DMS153 treated with DMSO at 0.1 percent for 48 hours (cell line): ENCODE measurements at regions not wholly inside any gene's neighbourhood (a gene's known extent, or its start where the extent isn't known, plus 50 kb on each side); places are given as distances from the start of the nearest gene placed in this dataset.
A peak's percentile ranks its signal among the peaks of the same experiment; 100 is the strongest.

Experiments
- DNase-seq: peaks from one replicate; lab custom pipeline; 2025; ENCODE audit not compliant: unreplicated experiment; lab: John Stamatoyannopoulos, UW

GRCh38 chr10:131806646-131807317 lies 94.0 kb upstream of the PPP2R2D start:
- no peak for DNase-seq

GRCh38 chr10:131808370-131808930 lies 92.4 kb upstream of the PPP2R2D start:
- no peak for DNase-seq

- no peak for DNase-seq
Measured at GRCh38 chr10:131810036-131810804, 90.6 kb upstream of the PPP2R2D start.

GRCh38 chr10:131810805-131811629 lies 89.8 kb upstream of the PPP2R2D start:
- DNase-seq: no peak

GRCh38 chr10:131811630-131812403 lies 89.0 kb upstream of the PPP2R2D start:
- no peak for DNase-seq

- no peak for DNase-seq
Measured at GRCh38 chr10:131812736-131813604, 87.8 kb upstream of the PPP2R2D start.

- no peak for DNase-seq
Measured at GRCh38 chr10:131814567-131815265, 86.1 kb upstream of the PPP2R2D start.

GRCh38 chr10:131815266-131816156 lies 85.3 kb upstream of the PPP2R2D start:
- DNase-seq: no peak

GRCh38 chr10:131816157-131816775 lies 84.5 kb upstream of the PPP2R2D start:
- DNase-seq: no peak

GRCh38 chr10:131816941-131817700 lies 83.7 kb upstream of the PPP2R2D start:
- peak; percentile 53 for DNase-seq

GRCh38 chr10:131817866-131818509 lies 82.8 kb upstream of the PPP2R2D start:
- no peak for DNase-seq

GRCh38 chr10:131818510-131819234 lies 82.1 kb upstream of the PPP2R2D start:
- no peak for DNase-seq

- DNase-seq: no peak
Measured at GRCh38 chr10:131819241-131820072, 81.4 kb upstream of the PPP2R2D start.

GRCh38 chr10:131820626-131821025 lies 80.2 kb upstream of the PPP2R2D start:
- DNase-seq: no peak
